HEK293 (cell line): ENCODE measurements at regions not wholly inside any gene's neighbourhood (a gene's known extent, or its start where the extent isn't known, plus 50 kb on each side); places are given as distances from the start of the nearest gene placed in this dataset.

Experiments
- CTCF ChIA-PET: fragments of 350-600 bp; formaldehyde crosslinking; extraction: SDS; loops from one replicate; lab custom pipeline; 2021; ENCODE audit warnings: antibody characterized with exemption; lab: Yijun Ruan, JAX
- POLR2A ChIA-PET: fragments of 300-600 bp; formaldehyde crosslinking; extraction: SDS; loops from one replicate; lab custom pipeline; 2020; ENCODE audit warnings: antibody characterized with exemption, inconsistent platforms; lab: Yijun Ruan, JAX
- H3K27ac ChIP-seq: fragments of 200-500 bp; sonication (Bioruptor generic); 2 replicates; pipeline ENCODE4 v1.5.1; 2014; ENCODE audit warnings: low read depth, low read length, control low read depth, inconsistent platforms; ENCODE audit errors: extremely low read depth
- H3K36me3 ChIP-seq, 2 experiments: fragments of 200-500 bp in 1 of 2; sonication (Bioruptor generic) in 1 of 2; 1 replicate in 1 of 2; 2 replicates in 1 of 2; pipeline ENCODE4 v1.5.1; 2014 to 2017; ENCODE audit warnings: inconsistent platforms in 2 of 2, low read length in 2 of 2; ENCODE audit not compliant: control insufficient read depth in 2 of 2, insufficient read depth in 1 of 2
- H3K4me1 ChIP-seq: fragments of 200-500 bp; sonication (Bioruptor generic); 2 replicates; pipeline ENCODE4 v1.5.1; 2014; ENCODE audit warnings: mild to moderate bottlenecking, low read length, inconsistent platforms; ENCODE audit not compliant: control insufficient read depth, insufficient read depth
- H3K4me3 ChIP-seq: 2 replicates; pipeline ENCODE4 v1.5.1; 2011; ENCODE audit warnings: low read depth, mild to moderate bottlenecking, control low read depth, low read length, moderate library complexity
- H3K9me3 ChIP-seq: fragments of 200-500 bp; sonication (Bioruptor generic); 2 replicates; pipeline ENCODE4 v1.5.1; 2014; ENCODE audit warnings: low read depth, low read length, inconsistent platforms; ENCODE audit not compliant: control insufficient read depth, insufficient read depth
- BCL11A ChIP-seq: fragments of 450-650 bp; formaldehyde crosslinking; IDR thresholded peaks from 2 replicates; pipeline ENCODE4 v1.5.1; 2016; ENCODE audit warnings: low read depth, missing biosample characterization, missing genetic modification characterization
- HOXC10 ChIP-seq: sonication (generic); formaldehyde crosslinking; IDR thresholded peaks from 2 replicates; pipeline ENCODE4 v1.8.1; 2023; ENCODE audit warnings: mild to moderate bottlenecking, missing genetic modification reagents
- SCRT1 ChIP-seq: fragments of 450-650 bp; formaldehyde crosslinking; IDR thresholded peaks from 2 replicates; pipeline ENCODE4 v1.5.1; 2016; ENCODE audit warnings: missing biosample characterization, missing genetic modification characterization, borderline replicate concordance
- TCF7L2 ChIP-seq: IDR thresholded peaks from 2 replicates; pipeline ENCODE4 v1.6.1; 2011; ENCODE audit warnings: low read depth, mild to moderate bottlenecking, inconsistent platforms, low read length, moderate library complexity, borderline replicate concordance
- ZBTB17 ChIP-seq: fragments of 450-650 bp; formaldehyde crosslinking; IDR thresholded peaks from 2 replicates; pipeline ENCODE4 v1.5.1; 2016; ENCODE audit warnings: missing biosample characterization, missing genetic modification characterization
- ZFP3 ChIP-seq: fragments of 450-650 bp; formaldehyde crosslinking; IDR thresholded peaks from 2 replicates; pipeline ENCODE4 v1.5.1; 2016; ENCODE audit warnings: low read depth, missing biosample characterization, missing genetic modification characterization
- ZNF175 ChIP-seq: fragments of 450-650 bp; formaldehyde crosslinking; IDR thresholded peaks from 2 replicates; pipeline ENCODE4 v1.5.1; 2016; ENCODE audit warnings: missing biosample characterization, missing genetic modification characterization
- ZNF423 ChIP-seq: fragments of 450-650 bp; formaldehyde crosslinking; IDR thresholded peaks from 2 replicates; pipeline ENCODE4 v1.5.1; 2016; ENCODE audit warnings: missing biosample characterization, missing genetic modification characterization
- ZNF473 ChIP-seq: fragments of 450-650 bp; formaldehyde crosslinking; IDR thresholded peaks from 2 replicates; pipeline ENCODE4 v1.5.1; 2017; ENCODE audit warnings: missing biosample characterization, missing genetic modification characterization
- ZNF529 ChIP-seq: fragments of 450-650 bp; formaldehyde crosslinking; IDR thresholded peaks from 2 replicates; pipeline ENCODE4 v1.5.1; 2017; ENCODE audit warnings: missing genetic modification characterization, missing biosample characterization; ENCODE audit not compliant: insufficient replicate concordance
- ZNF549 ChIP-seq: fragments of 450-650 bp; IDR thresholded peaks from 2 replicates; pipeline ENCODE4 v1.5.1; 2018; ENCODE audit warnings: missing biosample characterization, missing genetic modification characterization, mild to moderate bottlenecking, inconsistent platforms, moderate library complexity
- ZNF585B ChIP-seq: fragments of 450-650 bp; formaldehyde crosslinking; IDR thresholded peaks from 2 replicates; pipeline ENCODE4 v1.5.1; 2016; ENCODE audit warnings: missing biosample characterization, missing genetic modification characterization
- ZNF596 ChIP-seq: fragments of 450-650 bp; IDR thresholded peaks from 2 replicates; pipeline ENCODE4 v1.5.0; 2018; ENCODE audit warnings: missing biosample characterization, mild to moderate bottlenecking, missing genetic modification characterization, moderate library complexity
- ZNF626 ChIP-seq: fragments of 450-650 bp; sonication (Bioruptor Pico); formaldehyde crosslinking; IDR thresholded peaks from 2 replicates; pipeline ENCODE4 v1.5.1; 2018; ENCODE audit warnings: missing biosample characterization, missing genetic modification characterization, inconsistent platforms
- ZNF776 ChIP-seq: fragments of 450-650 bp; formaldehyde crosslinking; IDR thresholded peaks from 2 replicates; pipeline ENCODE4 v1.5.0; 2017; ENCODE audit warnings: missing biosample characterization, missing genetic modification characterization, borderline replicate concordance
- ZNF777 ChIP-seq: fragments of 450-650 bp; formaldehyde crosslinking; IDR thresholded peaks from 2 replicates; pipeline ENCODE4 v1.5.1; 2017; ENCODE audit warnings: missing biosample characterization, missing genetic modification characterization, borderline replicate concordance
- TF ChIP-seq, protein P1 (sequence below): fragments of 450-650 bp; formaldehyde crosslinking; IDR thresholded peaks from 2 replicates; pipeline ENCODE4 v1.5.1; 2016; ENCODE audit warnings: missing biosample characterization, missing genetic modification characterization
- TF ChIP-seq, protein P2 (sequence below): fragments of 450-650 bp; formaldehyde crosslinking; IDR thresholded peaks from 2 replicates; pipeline ENCODE4 v1.5.1; 2016; ENCODE audit warnings: missing biosample characterization, missing genetic modification characterization
- TF ChIP-seq, protein P3 (sequence below): fragments of 450-650 bp; formaldehyde crosslinking; IDR thresholded peaks from 2 replicates; pipeline ENCODE4 v1.5.1; 2016; ENCODE audit warnings: missing biosample characterization, missing genetic modification characterization
- TF ChIP-seq, protein P4 (sequence below): fragments of 450-650 bp; formaldehyde crosslinking; IDR thresholded peaks from 2 replicates; pipeline ENCODE4 v1.5.1; 2016; ENCODE audit warnings: missing biosample characterization, missing genetic modification characterization
- TF ChIP-seq, protein P5 (sequence below): fragments of 450-650 bp; formaldehyde crosslinking; IDR thresholded peaks from 2 replicates; pipeline ENCODE4 v1.5.1; 2016; ENCODE audit warnings: missing biosample characterization, missing genetic modification characterization

DNA sequence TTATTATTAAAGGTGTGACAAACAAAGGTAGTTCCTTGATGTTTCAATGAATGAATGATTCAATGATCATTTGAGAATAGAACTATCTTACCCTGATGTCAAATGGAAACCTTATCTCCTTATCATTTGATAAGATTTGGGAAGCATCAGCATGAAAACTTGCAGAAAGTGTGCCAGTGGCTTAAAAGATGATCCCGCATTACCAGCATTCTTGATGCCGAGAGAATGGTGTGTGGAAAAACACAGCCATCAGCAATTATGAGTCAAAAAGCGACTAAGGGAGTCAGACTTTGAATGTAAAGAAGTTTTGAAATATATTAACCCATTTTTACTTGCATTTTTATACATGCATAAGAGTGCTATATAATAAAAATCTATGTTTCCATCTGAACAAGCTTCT lies 93.7 kb downstream of the MAIP1 start:
- Histone ChIP-seq H3K27ac (no peak overlapping the region), H3K4me1 (no peaks in the 10 kb centered on the region), H3K9me3 (no peaks in the 10 kb centered on the region), H3K4me3 (no peak overlapping the region), H3K36me3 (no peaks in the 10 kb centered on the region)
- POLR2A ChIA-PET: no interaction called here
- TF ChIP-seq, protein P1, sequence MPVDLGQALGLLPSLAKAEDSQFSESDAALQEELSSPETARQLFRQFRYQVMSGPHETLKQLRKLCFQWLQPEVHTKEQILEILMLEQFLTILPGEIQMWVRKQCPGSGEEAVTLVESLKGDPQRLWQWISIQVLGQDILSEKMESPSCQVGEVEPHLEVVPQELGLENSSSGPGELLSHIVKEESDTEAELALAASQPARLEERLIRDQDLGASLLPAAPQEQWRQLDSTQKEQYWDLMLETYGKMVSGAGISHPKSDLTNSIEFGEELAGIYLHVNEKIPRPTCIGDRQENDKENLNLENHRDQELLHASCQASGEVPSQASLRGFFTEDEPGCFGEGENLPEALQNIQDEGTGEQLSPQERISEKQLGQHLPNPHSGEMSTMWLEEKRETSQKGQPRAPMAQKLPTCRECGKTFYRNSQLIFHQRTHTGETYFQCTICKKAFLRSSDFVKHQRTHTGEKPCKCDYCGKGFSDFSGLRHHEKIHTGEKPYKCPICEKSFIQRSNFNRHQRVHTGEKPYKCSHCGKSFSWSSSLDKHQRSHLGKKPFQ (tag by site-specific recombination): no peak
- TF ChIP-seq SCRT1 (tag by site-specific recombination) (no peak), ZFP3 (no peak), BCL11A (tag by site-specific recombination) (no peak), ZNF626 (tag by site-specific recombination) (no peak), ZNF473 (tag by site-specific recombination) (no peak), ZNF529 (tag by site-specific recombination) (no peak), ZNF175 (tag by site-specific recombination) (no peak), ZNF777 (tag by site-specific recombination) (no peak), HOXC10 (CRISPR knock-in tag) (no peak), ZNF776 (tag by site-specific recombination) (no peak), ZNF423 (tag by site-specific recombination) (no peak), ZNF585B (tag by site-specific recombination) (no peak)
- TF ChIP-seq, protein P2, sequence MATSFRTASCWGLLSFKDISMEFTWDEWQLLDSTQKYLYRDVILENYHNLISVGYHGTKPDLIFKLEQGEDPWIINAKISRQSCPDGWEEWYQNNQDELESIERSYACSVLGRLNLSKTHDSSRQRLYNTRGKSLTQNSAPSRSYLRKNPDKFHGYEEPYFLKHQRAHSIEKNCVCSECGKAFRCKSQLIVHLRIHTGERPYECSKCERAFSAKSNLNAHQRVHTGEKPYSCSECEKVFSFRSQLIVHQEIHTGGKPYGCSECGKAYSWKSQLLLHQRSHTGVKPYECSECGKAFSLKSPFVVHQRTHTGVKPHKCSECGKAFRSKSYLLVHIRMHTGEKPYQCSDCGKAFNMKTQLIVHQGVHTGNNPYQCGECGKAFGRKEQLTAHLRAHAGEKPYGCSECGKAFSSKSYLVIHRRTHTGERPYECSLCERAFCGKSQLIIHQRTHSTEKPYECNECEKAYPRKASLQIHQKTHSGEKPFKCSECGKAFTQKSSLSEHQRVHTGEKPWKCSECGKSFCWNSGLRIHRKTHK (tag by site-specific recombination): no peak
- TF ChIP-seq, protein P3, sequence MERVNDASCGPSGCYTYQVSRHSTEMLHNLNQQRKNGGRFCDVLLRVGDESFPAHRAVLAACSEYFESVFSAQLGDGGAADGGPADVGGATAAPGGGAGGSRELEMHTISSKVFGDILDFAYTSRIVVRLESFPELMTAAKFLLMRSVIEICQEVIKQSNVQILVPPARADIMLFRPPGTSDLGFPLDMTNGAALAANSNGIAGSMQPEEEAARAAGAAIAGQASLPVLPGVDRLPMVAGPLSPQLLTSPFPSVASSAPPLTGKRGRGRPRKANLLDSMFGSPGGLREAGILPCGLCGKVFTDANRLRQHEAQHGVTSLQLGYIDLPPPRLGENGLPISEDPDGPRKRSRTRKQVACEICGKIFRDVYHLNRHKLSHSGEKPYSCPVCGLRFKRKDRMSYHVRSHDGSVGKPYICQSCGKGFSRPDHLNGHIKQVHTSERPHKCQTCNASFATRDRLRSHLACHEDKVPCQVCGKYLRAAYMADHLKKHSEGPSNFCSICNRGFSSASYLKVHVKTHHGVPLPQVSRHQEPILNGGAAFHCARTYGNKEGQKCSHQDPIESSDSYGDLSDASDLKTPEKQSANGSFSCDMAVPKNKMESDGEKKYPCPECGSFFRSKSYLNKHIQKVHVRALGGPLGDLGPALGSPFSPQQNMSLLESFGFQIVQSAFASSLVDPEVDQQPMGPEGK: no peak
- CTCF ChIA-PET: no interaction called here

DNA sequence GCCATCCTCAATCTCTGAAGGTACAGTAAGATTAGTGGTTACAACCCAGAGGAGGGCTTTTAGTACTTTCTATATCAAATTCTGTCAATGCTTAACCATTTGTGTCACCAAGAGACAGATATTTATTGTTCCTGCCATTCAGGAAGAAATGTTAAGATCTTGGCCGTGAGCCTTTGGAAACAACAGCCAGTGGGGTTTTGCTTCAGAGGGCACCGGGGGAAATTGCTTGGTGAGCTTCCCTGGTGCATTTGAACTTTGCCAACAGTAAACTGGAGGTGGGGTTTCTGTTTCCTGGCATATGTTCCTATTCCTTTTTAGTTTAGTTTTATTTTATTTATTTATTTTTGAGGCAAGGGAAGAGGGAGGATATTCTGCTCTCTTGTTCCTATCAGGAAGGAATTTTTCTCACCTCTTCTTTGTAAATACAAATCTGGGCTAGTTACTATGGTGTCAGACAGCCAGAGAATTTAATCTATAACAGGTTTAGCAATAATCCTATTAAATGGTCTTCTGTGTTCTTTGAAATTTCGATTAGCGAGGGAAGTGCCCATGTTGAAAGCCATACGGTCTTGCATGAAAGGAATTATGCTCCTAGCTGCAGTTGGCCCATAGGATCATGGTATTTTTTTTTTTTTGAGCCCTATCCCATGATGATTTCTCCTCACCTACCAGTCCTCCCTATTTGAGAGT lies 95.7 kb downstream of the MAIP1 start:
- CTCF ChIA-PET: interaction anchor here (0.6 to 0.9 kb wide), 3 partner anchors 19 to 652 kb away, joined by 3 to 4 read pairs (median 3); no protein-coding TSS in a partner anchor
- no peaks in the 10 kb centered on the region for H3K4me1 ChIP-seq
- no peaks in the 10 kb centered on the region for H3K36me3 ChIP-seq
- H3K27ac ChIP-seq: no peak overlapping the region
- H3K9me3 ChIP-seq: no peaks in the 10 kb centered on the region
- no peak overlapping the region for H3K4me3 ChIP-seq
- POLR2A ChIA-PET: no interaction called here
- TF ChIP-seq ZBTB17 (tag by site-specific recombination) (no peak), TCF7L2 (no peak), ZNF596 (tag by site-specific recombination) (no peak), ZNF549 (no peak)
- TF ChIP-seq, protein P4, sequence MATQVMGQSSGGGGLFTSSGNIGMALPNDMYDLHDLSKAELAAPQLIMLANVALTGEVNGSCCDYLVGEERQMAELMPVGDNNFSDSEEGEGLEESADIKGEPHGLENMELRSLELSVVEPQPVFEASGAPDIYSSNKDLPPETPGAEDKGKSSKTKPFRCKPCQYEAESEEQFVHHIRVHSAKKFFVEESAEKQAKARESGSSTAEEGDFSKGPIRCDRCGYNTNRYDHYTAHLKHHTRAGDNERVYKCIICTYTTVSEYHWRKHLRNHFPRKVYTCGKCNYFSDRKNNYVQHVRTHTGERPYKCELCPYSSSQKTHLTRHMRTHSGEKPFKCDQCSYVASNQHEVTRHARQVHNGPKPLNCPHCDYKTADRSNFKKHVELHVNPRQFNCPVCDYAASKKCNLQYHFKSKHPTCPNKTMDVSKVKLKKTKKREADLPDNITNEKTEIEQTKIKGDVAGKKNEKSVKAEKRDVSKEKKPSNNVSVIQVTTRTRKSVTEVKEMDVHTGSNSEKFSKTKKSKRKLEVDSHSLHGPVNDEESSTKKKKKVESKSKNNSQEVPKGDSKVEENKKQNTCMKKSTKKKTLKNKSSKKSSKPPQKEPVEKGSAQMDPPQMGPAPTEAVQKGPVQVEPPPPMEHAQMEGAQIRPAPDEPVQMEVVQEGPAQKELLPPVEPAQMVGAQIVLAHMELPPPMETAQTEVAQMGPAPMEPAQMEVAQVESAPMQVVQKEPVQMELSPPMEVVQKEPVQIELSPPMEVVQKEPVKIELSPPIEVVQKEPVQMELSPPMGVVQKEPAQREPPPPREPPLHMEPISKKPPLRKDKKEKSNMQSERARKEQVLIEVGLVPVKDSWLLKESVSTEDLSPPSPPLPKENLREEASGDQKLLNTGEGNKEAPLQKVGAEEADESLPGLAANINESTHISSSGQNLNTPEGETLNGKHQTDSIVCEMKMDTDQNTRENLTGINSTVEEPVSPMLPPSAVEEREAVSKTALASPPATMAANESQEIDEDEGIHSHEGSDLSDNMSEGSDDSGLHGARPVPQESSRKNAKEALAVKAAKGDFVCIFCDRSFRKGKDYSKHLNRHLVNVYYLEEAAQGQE (tag by site-specific recombination): no peak
- TF ChIP-seq, protein P5, sequence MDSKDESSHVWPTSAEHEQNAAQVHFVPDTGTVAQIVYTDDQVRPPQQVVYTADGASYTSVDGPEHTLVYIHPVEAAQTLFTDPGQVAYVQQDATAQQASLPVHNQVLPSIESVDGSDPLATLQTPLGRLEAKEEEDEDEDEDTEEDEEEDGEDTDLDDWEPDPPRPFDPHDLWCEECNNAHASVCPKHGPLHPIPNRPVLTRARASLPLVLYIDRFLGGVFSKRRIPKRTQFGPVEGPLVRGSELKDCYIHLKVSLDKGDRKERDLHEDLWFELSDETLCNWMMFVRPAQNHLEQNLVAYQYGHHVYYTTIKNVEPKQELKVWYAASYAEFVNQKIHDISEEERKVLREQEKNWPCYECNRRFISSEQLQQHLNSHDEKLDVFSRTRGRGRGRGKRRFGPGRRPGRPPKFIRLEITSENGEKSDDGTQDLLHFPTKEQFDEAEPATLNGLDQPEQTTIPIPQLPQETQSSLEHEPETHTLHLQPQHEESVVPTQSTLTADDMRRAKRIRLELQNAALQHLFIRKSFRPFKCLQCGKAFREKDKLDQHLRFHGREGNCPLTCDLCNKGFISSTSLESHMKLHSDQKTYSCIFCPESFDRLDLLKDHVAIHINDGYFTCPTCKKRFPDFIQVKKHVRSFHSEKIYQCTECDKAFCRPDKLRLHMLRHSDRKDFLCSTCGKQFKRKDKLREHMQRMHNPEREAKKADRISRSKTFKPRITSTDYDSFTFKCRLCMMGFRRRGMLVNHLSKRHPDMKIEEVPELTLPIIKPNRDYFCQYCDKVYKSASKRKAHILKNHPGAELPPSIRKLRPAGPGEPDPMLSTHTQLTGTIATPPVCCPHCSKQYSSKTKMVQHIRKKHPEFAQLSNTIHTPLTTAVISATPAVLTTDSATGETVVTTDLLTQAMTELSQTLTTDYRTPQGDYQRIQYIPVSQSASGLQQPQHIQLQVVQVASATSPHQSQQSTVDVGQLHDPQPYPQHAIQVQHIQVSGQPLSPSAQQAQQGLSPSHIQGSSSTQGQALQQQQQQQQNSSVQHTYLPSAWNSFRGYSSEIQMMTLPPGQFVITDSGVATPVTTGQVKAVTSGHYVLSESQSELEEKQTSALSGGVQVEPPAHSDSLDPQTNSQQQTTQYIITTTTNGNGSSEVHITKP (tag by site-specific recombination): no peak
